Upper lobe of right lung (tissue), 1 donor: ENCODE measurements at regions not wholly inside any gene's neighbourhood (a gene's known extent, or its start where the extent isn't known, plus 50 kb on each side); places are given as distances from the start of the nearest gene placed in this dataset.
A peak's percentile ranks its signal among the peaks of the same experiment; 100 is the strongest.

ENCODE experiments used
- ATAC-seq: fragments of 200-7000 bp; cut with Tn5 transposase; one replicate; pipeline ENCODE4 v1.9.1; 2020; ENCODE audit warnings: mild to moderate bottlenecking, moderate library complexity
- DNase-seq: peaks from one replicate; pipeline ENCODE4 v3.0.0-alpha.2; 2020
- H3K27ac ChIP-seq: fragments of 200-600 bp; one replicate; pipeline ENCODE4 v1.8.0; 2022
- H3K27me3 ChIP-seq: fragments of 200-600 bp; one replicate; pipeline ENCODE4 v1.8.0; 2022; ENCODE audit warnings: mild to moderate bottlenecking
- H3K36me3 ChIP-seq: fragments of 200-600 bp; one replicate; pipeline ENCODE4 v1.8.0; 2022
- H3K4me1 ChIP-seq: fragments of 200-600 bp; one replicate; pipeline ENCODE4 v1.8.0; 2022
- H3K4me3 ChIP-seq: fragments of 200-600 bp; one replicate; pipeline ENCODE4 v1.8.0; 2022; ENCODE audit warnings: mild to moderate bottlenecking
- H3K9me3 ChIP-seq: fragments of 200-600 bp; one replicate; pipeline ENCODE4 v1.8.0; 2022
- intact Hi-C: fragments of 100-400 bp; cut with DNase I; formaldehyde crosslinking; loops from one replicate; pipeline ENCODE4 v1.11.0; 2022
- TF ChIP-seq, protein P1 (sequence below): fragments of 200-600 bp; IDR thresholded peaks from one replicate; pipeline ENCODE4 v1.8.0; 2022; ENCODE audit warnings: antibody characterized with exemption
- donor health status: DM: no; HTN: yes; CAD: no; lungs with severe emphysema.

DNA sequence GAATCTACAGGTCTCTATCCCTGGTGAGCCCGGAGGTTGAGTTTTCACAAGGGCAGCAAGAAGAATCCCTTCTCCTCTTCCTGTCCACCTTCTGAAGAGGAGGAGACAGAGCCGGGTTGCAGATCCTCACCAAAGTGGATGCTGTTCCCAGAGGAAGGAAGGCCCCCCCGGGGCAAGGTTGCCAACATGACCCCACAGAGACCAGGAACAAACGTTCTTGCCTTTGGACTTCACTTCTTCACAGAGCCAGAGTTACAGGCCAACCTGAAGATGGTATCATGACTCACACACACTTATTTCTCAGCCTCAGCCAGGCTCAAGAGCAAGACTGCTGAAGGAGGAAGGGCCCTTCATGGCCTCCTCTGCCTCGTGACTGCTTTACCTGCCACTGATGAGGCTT is 384.3 kb downstream of the CD83 start:
- DNase-seq, result no peak
- Histone ChIP-seq H3K36me3 (no peaks in the 10 kb centered on the region), H3K9me3 (no peaks in the 10 kb centered on the region), H3K4me3 (no peak overlapping the region), H3K27ac (no peak overlapping the region), H3K4me1 (no peaks in the 10 kb centered on the region), H3K27me3 (no peaks in the 10 kb centered on the region)
- no peak for ATAC-seq
- TF ChIP-seq, protein P1, sequence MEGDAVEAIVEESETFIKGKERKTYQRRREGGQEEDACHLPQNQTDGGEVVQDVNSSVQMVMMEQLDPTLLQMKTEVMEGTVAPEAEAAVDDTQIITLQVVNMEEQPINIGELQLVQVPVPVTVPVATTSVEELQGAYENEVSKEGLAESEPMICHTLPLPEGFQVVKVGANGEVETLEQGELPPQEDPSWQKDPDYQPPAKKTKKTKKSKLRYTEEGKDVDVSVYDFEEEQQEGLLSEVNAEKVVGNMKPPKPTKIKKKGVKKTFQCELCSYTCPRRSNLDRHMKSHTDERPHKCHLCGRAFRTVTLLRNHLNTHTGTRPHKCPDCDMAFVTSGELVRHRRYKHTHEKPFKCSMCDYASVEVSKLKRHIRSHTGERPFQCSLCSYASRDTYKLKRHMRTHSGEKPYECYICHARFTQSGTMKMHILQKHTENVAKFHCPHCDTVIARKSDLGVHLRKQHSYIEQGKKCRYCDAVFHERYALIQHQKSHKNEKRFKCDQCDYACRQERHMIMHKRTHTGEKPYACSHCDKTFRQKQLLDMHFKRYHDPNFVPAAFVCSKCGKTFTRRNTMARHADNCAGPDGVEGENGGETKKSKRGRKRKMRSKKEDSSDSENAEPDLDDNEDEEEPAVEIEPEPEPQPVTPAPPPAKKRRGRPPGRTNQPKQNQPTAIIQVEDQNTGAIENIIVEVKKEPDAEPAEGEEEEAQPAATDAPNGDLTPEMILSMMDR, result no peak
- intact Hi-C loops, result no loop called here

DNA sequence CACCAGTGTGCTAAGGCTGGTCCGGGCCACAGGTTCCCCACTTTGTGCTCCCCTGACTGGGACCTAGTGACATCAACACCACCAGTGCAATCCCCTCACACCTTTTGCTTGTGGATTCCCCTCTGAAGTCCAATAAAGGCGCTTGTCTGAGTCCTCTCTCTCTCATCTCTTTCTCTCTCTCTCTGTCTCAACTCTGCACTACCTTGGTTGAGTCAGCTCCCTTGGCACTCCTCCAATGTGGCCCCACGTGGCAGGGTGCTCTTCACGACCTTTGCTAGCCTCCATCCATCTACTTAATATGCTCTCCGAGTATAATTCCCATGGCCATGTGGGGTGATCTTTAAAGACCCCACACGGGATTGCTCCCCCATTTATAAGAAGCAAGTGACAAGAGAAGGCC is 385.0 kb downstream of the CD83 start:
- Histone ChIP-seq H3K36me3 (no peaks in the 10 kb centered on the region), H3K4me1 (no peaks in the 10 kb centered on the region), H3K9me3 (no peaks in the 10 kb centered on the region), H3K27ac (no peak overlapping the region), H3K27me3 (no peaks in the 10 kb centered on the region), H3K4me3 (no peak overlapping the region)
- ATAC-seq (no peak), DNase-seq (no peak)
- intact Hi-C loops, result no loop called here
- TF ChIP-seq, protein P1, result no peak

DNA sequence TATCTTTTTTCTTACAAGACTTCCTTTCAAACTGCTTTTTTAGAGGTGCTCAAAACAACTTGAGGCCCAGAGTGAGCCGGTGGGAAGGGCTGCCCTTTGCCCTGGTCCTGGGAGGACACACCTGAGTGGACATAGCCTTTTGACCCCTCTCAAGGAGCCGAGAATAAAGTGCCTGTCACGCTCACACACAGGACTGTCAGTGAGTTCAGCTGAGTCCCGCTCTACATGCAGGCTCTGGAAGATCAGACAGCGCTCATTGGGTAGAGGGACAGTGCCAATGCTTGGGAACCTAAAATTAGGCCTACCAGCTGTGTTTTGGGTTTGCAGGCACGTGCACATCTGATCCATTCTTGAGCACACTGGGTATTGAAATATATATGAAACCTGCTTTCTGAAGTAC is 387.8 kb downstream of the CD83 start:
- H3K27ac ChIP-seq, result no peak overlapping the region
- DNase-seq, result no peak
- TF ChIP-seq, protein P1, result no peak

DNA sequence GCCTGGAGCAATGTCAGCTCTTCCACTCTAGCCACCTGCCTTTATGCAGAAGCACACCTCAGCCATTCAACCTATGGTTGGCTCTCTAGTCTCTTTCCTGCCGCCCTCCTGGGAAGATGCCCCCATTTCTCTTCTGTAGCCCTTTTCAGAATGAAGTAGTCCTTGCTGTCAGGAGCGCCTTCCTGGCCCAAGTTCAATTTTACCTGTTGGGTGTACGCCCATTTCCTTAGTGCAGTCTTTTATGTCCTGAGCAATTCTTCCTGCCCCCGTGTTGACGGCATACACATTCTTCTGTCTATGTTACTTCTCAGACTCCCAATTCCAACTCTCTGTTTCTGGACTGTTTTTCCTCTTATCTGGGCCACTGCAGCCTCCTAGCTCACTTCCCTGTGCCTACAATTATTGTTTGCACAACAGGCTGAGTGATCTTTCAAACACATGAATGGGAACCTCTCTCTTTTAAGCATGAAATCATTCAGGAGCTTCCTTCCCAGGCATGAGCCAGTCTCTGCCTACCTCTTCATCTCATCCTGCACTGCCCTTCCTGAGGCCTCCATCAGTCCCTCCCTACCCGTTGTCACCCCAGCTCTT is 389.2 kb downstream of the CD83 start:
- ATAC-seq (peak; percentile 25), DNase-seq (no peak)
- Histone ChIP-seq H3K36me3 (no peaks in the 10 kb centered on the region), H3K4me1 (no peaks in the 10 kb centered on the region), H3K4me3 (no peak overlapping the region), H3K27me3 (no peaks in the 10 kb centered on the region), H3K27ac (no peak overlapping the region), H3K9me3 (no peaks in the 10 kb centered on the region)
- intact Hi-C loops, result no loop called here
- TF ChIP-seq, protein P1, result no peak

More for the DNA sequence above, 387.8 kb downstream of the CD83 start:
- Histone ChIP-seq H3K4me1 (no peaks in the 10 kb centered on the region), H3K27me3 (no peaks in the 10 kb centered on the region), H3K36me3 (no peaks in the 10 kb centered on the region), H3K4me3 (no peak overlapping the region), H3K9me3 (no peaks in the 10 kb centered on the region)
- intact Hi-C loops, result no loop called here
- no peak for ATAC-seq

DNA sequence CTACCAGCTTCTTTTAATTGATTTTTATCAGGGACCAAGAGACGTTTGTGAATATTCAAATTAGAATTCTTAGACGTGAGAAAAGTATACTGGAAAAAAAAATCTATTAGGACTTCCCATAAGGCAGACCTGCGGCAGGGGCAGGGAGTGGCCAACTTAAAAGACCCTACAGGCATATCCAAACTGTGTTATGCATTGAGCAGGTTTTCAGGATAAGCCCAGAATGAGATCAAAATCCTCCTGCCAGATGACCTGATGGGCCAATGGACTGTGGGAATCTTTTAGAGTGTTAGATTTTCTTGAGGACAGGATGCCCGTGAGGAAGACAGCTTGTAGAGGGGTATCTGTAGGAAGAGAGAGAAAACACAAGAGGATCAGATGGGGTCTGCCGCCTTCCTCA is 391.5 kb downstream of the CD83 start:
- H3K4me3 ChIP-seq, result no peak overlapping the region
- ATAC-seq, result no peak
- no peaks in the 10 kb centered on the region for H3K4me1 ChIP-seq
- TF ChIP-seq, protein P1, result no peak
- intact Hi-C loops, result no loop called here
- H3K27me3 ChIP-seq, result no peaks in the 10 kb centered on the region
- no peaks in the 10 kb centered on the region for H3K36me3 ChIP-seq
- no peaks in the 10 kb centered on the region for H3K9me3 ChIP-seq
- no peak for DNase-seq
- H3K27ac ChIP-seq, result no peak overlapping the region

DNA sequence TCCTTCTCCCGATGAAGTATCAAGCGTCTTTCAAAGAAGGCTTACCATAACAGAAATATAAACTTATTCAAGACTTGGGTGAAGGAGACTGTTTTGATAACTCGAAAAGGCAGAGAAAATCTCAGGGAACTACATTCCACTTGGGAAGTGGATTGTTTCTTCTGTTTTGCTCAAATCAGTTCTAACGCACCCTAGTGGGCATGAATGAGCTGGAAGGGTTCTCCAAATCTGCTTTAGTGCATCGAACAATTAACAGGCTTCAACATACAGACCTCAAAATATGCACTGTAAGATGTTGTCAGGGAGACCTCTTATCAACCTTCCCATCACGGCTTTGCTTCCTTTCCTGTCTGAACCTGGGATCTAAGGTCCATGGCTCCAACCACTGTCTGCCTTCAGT is 392.5 kb downstream of the CD83 start:
- TF ChIP-seq, protein P1, result no peak
- no peak overlapping the region for H3K4me3 ChIP-seq
- DNase-seq (no peak), ATAC-seq (no peak)
- no peaks in the 10 kb centered on the region for H3K36me3 ChIP-seq
- no peaks in the 10 kb centered on the region for H3K4me1 ChIP-seq
- no peaks in the 10 kb centered on the region for H3K9me3 ChIP-seq
- H3K27me3 ChIP-seq, result no peaks in the 10 kb centered on the region
- intact Hi-C loops, result no loop called here
- no peak overlapping the region for H3K27ac ChIP-seq
